ENCODE measurements at regions not wholly inside any gene's neighbourhood (a gene's known extent, or its start where the extent isn't known, plus 50 kb on each side); places are given as distances from the start of the nearest gene placed in this dataset.

DNA sequence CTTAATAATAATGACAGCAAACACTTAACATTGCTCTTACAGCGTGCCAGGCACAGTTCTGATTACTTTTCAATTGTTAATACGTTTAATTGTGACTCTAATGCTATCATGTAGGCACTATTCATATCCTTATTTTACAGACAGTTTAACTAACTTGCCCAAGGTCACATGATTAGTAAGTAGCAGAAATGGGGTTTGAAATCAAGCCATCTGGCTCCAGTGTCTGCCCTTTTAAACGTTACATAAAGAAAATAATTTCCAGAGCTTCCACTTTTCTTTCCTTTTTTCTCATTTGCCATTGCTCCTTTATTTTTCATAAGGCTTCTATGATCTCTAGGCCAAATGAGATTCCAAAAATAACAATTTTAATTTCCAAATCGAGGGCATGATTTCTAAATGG, 50.6 kb upstream of the IKZF2 start:
- DNase-seq (no peak), ATAC-seq (no peak)
- Histone ChIP-seq H3K27me3 (no peaks in the 10 kb centered on the region), H3K4me3 (no peak overlapping the region), H3K9me3 (no peaks in the 10 kb centered on the region), H3K27ac (no peak overlapping the region), H3K36me3 (no peaks in the 10 kb centered on the region), H3K4me1 (no peaks in the 10 kb centered on the region)
- TF ChIP-seq, protein P1, sequence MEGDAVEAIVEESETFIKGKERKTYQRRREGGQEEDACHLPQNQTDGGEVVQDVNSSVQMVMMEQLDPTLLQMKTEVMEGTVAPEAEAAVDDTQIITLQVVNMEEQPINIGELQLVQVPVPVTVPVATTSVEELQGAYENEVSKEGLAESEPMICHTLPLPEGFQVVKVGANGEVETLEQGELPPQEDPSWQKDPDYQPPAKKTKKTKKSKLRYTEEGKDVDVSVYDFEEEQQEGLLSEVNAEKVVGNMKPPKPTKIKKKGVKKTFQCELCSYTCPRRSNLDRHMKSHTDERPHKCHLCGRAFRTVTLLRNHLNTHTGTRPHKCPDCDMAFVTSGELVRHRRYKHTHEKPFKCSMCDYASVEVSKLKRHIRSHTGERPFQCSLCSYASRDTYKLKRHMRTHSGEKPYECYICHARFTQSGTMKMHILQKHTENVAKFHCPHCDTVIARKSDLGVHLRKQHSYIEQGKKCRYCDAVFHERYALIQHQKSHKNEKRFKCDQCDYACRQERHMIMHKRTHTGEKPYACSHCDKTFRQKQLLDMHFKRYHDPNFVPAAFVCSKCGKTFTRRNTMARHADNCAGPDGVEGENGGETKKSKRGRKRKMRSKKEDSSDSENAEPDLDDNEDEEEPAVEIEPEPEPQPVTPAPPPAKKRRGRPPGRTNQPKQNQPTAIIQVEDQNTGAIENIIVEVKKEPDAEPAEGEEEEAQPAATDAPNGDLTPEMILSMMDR (IDR thresholded peaks at IDR 0.05): no peak
- intact Hi-C loops (cut with DNase I): no loop called here

DNA sequence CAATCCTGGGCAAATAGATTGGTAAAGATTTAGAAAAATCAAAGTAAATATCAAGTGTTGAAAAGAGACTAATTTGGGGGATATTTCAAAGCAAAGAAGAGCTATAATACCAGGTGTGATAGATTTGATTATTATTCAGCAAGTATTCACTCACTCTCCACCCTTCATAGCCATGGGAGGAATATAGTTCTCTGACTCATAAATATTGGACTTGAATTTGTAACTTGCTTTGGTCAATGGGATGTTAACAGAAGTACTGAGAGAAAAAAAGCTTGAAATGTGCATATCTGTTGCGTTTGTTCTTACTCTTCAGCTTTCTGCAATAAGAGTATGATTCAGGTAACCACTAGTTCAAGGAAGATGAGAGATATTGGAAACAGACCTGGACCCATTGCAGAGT, 54.5 kb upstream of the IKZF2 start:
- TF ChIP-seq, protein P1 (IDR thresholded peaks at IDR 0.05): no peak
- intact Hi-C loops (cut with DNase I): no loop called here
- no peaks in the 10 kb centered on the region for H3K4me1 ChIP-seq
- H3K27ac ChIP-seq: no peak overlapping the region
- no peak for ATAC-seq
- no peaks in the 10 kb centered on the region for H3K9me3 ChIP-seq
- DNase-seq: no peak
- H3K4me3 ChIP-seq: no peak overlapping the region
- no peaks in the 10 kb centered on the region for H3K27me3 ChIP-seq
- no peaks in the 10 kb centered on the region for H3K36me3 ChIP-seq

DNA sequence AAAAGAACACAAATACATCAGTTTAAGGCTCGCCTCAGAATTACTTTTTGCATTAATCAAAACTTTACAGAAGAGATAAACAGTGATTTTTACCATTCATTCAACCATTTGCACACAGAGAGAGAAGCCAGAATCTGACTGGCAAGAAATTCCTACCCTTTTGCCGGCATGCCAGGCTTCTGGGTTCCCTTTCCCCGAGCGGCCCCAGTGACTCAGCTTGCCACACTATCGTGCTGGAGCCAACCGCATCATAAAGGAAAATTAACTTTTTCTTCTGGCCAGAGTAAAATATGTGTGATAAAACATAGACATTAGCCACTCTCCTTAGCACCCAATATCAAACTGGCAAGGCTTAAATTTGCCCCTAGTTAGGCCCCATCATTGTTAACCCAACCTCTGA, 61.8 kb upstream of the IKZF2 start:
- no peak overlapping the region for H3K4me3 ChIP-seq
- no peaks in the 10 kb centered on the region for H3K36me3 ChIP-seq
- no peaks in the 10 kb centered on the region for H3K4me1 ChIP-seq
- no peak for ATAC-seq
- no peaks in the 10 kb centered on the region for H3K27me3 ChIP-seq
- DNase-seq: peak in 1 of 4 donors; percentile 31
- TF ChIP-seq, protein P1 (IDR thresholded peaks at IDR 0.05): no peak
- no peaks in the 10 kb centered on the region for H3K9me3 ChIP-seq
- H3K27ac ChIP-seq: no peak overlapping the region
- intact Hi-C loops (cut with DNase I): no loop called here

DNA sequence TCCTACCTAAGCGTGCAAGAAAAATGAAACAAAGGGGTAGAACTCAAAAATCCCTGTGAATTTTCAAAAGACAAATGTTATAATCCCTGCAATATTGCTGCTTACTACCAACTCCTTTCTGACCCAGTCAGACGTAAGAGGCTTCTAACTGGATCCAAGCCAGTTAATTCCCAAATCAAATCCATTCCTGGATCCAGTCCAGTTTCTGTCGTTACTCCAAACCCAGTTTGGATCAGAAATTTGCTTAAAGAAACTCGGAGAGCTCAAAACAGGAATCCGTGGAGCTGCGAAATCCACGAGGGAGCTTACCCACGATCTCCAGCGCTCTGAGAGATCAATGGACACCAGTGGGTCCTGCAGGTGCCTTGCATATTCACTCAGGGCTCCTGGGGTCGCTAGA, 62.8 kb upstream of the IKZF2 start:
- intact Hi-C loops (cut with DNase I): no loop called here
- no peak overlapping the region for H3K27ac ChIP-seq
- no peaks in the 10 kb centered on the region for H3K36me3 ChIP-seq
- H3K9me3 ChIP-seq: no peaks in the 10 kb centered on the region
- TF ChIP-seq, protein P1 (IDR thresholded peaks at IDR 0.05): no peak
- no peak for ATAC-seq
- no peaks in the 10 kb centered on the region for H3K27me3 ChIP-seq
- DNase-seq: no peak
- H3K4me1 ChIP-seq: no peaks in the 10 kb centered on the region
- no peak overlapping the region for H3K4me3 ChIP-seq

DNA sequence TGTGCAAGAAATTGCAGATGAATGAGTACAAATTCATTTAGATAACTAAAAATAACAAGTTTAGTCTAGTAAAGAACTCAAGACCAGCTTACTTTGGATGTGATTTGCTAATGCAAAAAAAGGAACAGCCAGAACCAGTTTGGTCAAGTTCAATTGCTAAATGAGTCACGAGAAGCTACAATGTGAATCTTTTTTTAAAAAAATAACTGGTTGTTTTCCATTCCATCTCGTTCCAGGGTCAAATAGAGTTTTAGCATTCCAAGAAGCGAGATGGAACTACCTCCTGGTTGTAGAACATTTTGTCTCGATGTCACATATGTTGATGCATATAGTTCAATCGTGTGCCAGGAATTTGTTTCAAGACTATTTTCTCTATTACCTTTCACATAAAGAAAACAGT, 65.0 kb upstream of the IKZF2 start:
- no peaks in the 10 kb centered on the region for H3K27me3 ChIP-seq
- no peaks in the 10 kb centered on the region for H3K9me3 ChIP-seq
- ATAC-seq (no peak), DNase-seq (peak in 1 of 4 donors; percentile 12)
- no peak overlapping the region for H3K27ac ChIP-seq
- no peak overlapping the region for H3K4me3 ChIP-seq
- intact Hi-C loops (cut with DNase I): no loop called here
- no peaks in the 10 kb centered on the region for H3K4me1 ChIP-seq
- no peaks in the 10 kb centered on the region for H3K36me3 ChIP-seq
- TF ChIP-seq, protein P1 (IDR thresholded peaks at IDR 0.05): no peak

Data from left lung (tissue), 4 donors.